Choroid plexus epithelial cell (primary cell): ENCODE measurements at regions not wholly inside any gene's neighbourhood (a gene's known extent, or its start where the extent isn't known, plus 50 kb on each side); places are given as distances from the start of the nearest gene placed in this dataset.
"Not testable (repeated sequence)": the region's sequence is repeated elsewhere in the genome, so short reads cannot be mapped to it uniquely, and the experiment has no call there.

Experiments
- DNase-seq: peaks from one replicate; pipeline ENCODE4 v3.0.0-alpha.2; 2010; ENCODE audit warnings: low read depth
- H3K4me3 ChIP-seq: 2 replicates; pipeline ENCODE4 v1.5.1; 2011; ENCODE audit warnings: low read depth, mild to moderate bottlenecking, control low read depth, low read length, moderate library complexity
- TF ChIP-seq, protein P1 (sequence below): conservative IDR thresholded peaks from 2 replicates; pipeline ENCODE4 v1.5.1; 2011; ENCODE audit warnings: low read depth, mild to moderate bottlenecking, control low read depth, inconsistent platforms, low read length, moderate library complexity

DNA sequence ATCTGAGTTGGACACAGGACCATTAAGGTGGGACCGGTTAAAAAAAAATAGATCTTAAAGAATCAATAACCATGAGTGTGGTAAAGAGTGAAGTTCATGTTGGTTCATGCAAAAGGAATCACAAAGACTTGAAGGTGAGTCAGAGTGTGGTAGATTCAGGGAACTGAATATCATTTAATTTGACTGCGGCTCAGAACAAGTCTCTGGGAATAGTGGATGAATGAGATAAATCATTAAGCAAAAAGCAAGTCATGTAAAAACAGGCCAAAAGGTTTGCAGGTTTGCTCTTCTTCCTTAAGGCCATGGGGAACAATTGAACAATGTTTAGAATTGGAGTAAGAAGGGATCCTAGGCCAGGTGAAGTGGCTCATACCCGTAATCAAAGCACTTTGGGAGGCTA, 385.8 kb downstream of the ETV1 start:
- H3K4me3 ChIP-seq = no peak overlapping the region
- no peak for DNase-seq
- TF ChIP-seq, protein P1, sequence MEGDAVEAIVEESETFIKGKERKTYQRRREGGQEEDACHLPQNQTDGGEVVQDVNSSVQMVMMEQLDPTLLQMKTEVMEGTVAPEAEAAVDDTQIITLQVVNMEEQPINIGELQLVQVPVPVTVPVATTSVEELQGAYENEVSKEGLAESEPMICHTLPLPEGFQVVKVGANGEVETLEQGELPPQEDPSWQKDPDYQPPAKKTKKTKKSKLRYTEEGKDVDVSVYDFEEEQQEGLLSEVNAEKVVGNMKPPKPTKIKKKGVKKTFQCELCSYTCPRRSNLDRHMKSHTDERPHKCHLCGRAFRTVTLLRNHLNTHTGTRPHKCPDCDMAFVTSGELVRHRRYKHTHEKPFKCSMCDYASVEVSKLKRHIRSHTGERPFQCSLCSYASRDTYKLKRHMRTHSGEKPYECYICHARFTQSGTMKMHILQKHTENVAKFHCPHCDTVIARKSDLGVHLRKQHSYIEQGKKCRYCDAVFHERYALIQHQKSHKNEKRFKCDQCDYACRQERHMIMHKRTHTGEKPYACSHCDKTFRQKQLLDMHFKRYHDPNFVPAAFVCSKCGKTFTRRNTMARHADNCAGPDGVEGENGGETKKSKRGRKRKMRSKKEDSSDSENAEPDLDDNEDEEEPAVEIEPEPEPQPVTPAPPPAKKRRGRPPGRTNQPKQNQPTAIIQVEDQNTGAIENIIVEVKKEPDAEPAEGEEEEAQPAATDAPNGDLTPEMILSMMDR = no peak

DNA sequence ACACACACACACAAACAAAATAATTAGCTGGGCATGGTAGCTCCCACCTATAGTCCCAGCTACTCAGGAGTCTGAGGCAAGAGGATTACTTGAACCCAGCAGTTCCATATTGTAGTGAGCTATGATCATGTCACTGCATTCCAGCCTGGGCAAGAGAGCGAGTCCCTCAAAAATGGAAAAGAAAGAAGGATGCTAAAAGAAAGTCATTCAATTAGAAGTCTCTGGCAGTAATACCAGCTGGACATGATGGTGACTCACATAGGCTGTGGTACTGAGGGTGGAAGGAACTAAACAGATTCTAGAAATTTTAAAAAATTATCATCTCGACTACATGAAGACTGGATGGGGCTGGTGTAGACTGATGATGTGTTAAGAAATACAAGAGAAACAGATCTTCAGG, 385.3 kb downstream of the ETV1 start:
- no peak for DNase-seq
- TF ChIP-seq, protein P1 = no peak
- no peak overlapping the region for H3K4me3 ChIP-seq

DNA sequence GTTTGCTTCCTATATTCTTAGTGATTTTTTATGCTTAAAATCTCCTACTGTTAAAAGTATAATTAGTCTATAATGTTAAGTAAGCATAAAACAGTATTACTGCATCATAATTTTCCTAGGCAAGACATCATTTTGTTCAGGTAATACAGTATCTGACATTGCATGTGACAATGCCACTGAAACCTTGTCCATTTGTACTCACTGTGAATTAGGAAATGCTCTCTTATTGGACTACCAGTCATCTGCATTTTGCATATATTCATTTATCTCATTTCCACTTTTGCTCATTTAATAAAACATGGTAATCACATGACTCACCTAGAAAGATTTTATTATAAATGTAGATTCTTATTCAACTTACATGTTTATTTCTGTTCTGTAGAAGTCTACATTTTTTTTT, 379.1 kb downstream of the ETV1 start:
- H3K4me3 ChIP-seq = no peak overlapping the region
- no peak for DNase-seq
- TF ChIP-seq, protein P1 = no peak

DNA sequence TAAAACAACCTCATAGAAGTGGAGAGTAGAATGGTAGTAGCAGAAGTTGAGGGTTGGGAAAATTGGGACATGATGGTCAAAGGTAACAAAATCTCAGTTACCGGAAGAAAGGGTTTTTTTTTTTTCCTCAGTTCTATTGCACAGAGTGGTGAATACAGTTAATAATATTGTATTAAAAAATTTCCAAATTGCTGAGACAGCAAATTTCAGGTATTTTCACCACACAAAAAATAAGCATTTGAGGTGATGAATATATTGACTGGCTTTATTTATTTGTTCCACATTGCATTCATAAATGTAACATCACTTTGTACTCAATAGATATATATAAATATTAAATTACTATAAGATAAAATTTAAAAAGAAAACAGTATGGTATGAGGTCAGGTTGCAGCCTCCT, 373.8 kb downstream of the ETV1 start:
- H3K4me3 ChIP-seq = no peak overlapping the region
- no peak for DNase-seq
- TF ChIP-seq, protein P1 = no peak

GRCh38 chr7:13627455-13627854, 362.0 kb downstream of the ETV1 start:
- H3K4me3 ChIP-seq = no peak overlapping the region
- TF ChIP-seq, protein P1 = no peak
- no peak for DNase-seq

- TF ChIP-seq, protein P1 = no peak
- DNase-seq = peak; percentile 67
- no peak overlapping the region for H3K4me3 ChIP-seq
Observed at GRCh38 chr7:13628239-13629001, 361.0 kb downstream of the ETV1 start.

DNA sequence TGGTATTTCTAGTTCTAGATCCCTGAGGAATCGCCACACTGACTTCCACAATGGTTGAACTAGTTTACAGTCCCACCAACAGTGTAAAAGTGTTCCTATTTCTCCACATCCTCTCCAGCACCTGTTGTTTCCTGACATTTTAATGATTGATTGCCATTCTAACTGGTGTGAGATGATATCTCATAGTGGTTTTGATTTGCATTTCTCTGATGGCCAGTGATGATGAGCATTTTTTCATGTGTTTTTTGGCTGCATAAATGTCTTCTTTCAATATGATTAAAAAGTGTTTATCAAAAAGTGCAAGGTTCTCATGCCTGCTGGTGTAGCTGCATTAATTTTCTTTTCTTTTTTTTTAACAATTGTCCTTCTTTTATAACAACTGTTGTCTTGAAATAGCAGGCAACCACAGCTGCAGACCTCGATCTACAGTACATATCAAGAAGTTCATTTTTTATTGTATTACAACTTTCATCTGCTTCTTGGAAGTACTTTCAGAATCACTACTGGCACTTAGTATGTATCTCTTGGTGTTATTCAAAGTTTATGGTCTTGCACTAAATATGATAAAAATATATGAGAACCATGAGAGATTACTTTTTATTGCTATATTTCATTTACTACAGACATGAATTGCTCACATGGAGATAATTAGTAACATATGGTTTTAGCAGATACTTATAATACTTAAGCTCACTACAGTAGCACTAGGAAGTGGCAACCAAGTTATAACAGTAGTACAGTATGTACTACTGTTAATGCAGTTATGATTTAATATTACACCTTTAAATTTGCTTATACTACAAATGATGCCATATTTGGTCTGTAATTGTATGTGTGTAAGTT, 358.0 kb downstream of the ETV1 start:
- not testable (repeated sequence) for DNase-seq, H3K4me3 ChIP-seq
